Keratinocyte (primary cell): ENCODE measurements at regions not wholly inside any gene's neighbourhood (a gene's known extent, or its start where the extent isn't known, plus 50 kb on each side); places are given as distances from the start of the nearest gene placed in this dataset.

Experiments used
- DNase-seq: peaks from one replicate; pipeline ENCODE4 v3.0.0-alpha.2; 2011; ENCODE audit warnings: low read depth, missing footprints, low spot score
- FAIRE-seq: peaks from 2 replicates; lab custom pipeline; 2011; peaks lifted over from hg19 to GRCh38; lab: Jason Lieb, UNC
- H2AFZ ChIP-seq: 2 replicates; pipeline ENCODE4 v1.6.0; 2012; ENCODE audit warnings: low read length, control low read depth, inconsistent platforms; ENCODE audit not compliant: control insufficient read depth
- H3K27ac ChIP-seq: 2 replicates; pipeline ENCODE4 v1.5.1; 2011; ENCODE audit warnings: low read length; ENCODE audit not compliant: control insufficient read depth, insufficient read depth
- H3K27me3 ChIP-seq: 3 replicates; pipeline ENCODE4 v1.6.0; 2011; ENCODE audit warnings: low read length; ENCODE audit not compliant: control insufficient read depth, insufficient read depth; ENCODE audit errors: extremely low read depth
- H3K36me3 ChIP-seq, 2 experiments: 2 replicates in 1 of 2; 3 replicates in 1 of 2; pipeline ENCODE4 v1.5.1; 2011; ENCODE audit warnings: low read length in 2 of 2, mild to moderate bottlenecking in 1 of 2; ENCODE audit not compliant: control insufficient read depth in 2 of 2, insufficient read depth in 2 of 2; ENCODE audit errors: extremely low read depth in 1 of 2
- H3K4me1 ChIP-seq: 3 replicates; pipeline ENCODE4 v1.5.1; 2011; ENCODE audit warnings: low read length; ENCODE audit not compliant: control insufficient read depth, insufficient read depth; ENCODE audit errors: extremely low read depth
- H3K4me2 ChIP-seq: 3 replicates; pipeline ENCODE4 v1.6.0; 2011; ENCODE audit warnings: low read depth, low read length; ENCODE audit not compliant: control insufficient read depth, insufficient read depth; ENCODE audit errors: extremely low read depth
- H3K4me3 ChIP-seq, 3 experiments: fragments of 200-600 bp in 1 of 3; sonication (generic) in 1 of 3; 2 replicates in 2 of 3; 3 replicates in 1 of 3; pipeline ENCODE4 v1.5.1; 2011 to 2016; ENCODE audit warnings: low read length in 3 of 3, mild to moderate bottlenecking in 3 of 3, control low read depth in 2 of 3, inconsistent platforms in 1 of 3, low read depth in 1 of 3, mixed read lengths in 1 of 3, mixed run types in 1 of 3, moderate library complexity in 1 of 3; ENCODE audit not compliant: control insufficient read depth in 2 of 3, insufficient read depth in 2 of 3; ENCODE audit errors: extremely low read depth in 1 of 3
- H3K79me2 ChIP-seq: 2 replicates; pipeline ENCODE4 v1.6.0; 2012; ENCODE audit warnings: low read length; ENCODE audit not compliant: control insufficient read depth, insufficient read depth
- H3K9ac ChIP-seq: 3 replicates; pipeline ENCODE4 v1.6.0; 2011; ENCODE audit warnings: low read length; ENCODE audit not compliant: control insufficient read depth, insufficient read depth; ENCODE audit errors: extremely low read depth
- H3K9me1 ChIP-seq: 3 replicates; pipeline ENCODE4 v1.6.0; 2011; ENCODE audit warnings: low read length; ENCODE audit not compliant: control insufficient read depth, insufficient read depth; ENCODE audit errors: extremely low read depth
- H3K9me3 ChIP-seq: 2 replicates; pipeline ENCODE4 v1.5.1; 2012; ENCODE audit warnings: low read depth, low read length; ENCODE audit not compliant: control insufficient read depth
- H4K20me1 ChIP-seq: 3 replicates; pipeline ENCODE4 v1.6.0; 2011; ENCODE audit warnings: low read length; ENCODE audit not compliant: control insufficient read depth, insufficient read depth; ENCODE audit errors: extremely low read depth
- CTCF ChIP-seq, 3 experiments: IDR thresholded peaks in 1 of 3; conservative IDR thresholded peaks in 1 of 3; optimal IDR thresholded peaks in 1 of 3; 2 replicates in 2 of 3; 3 replicates in 1 of 3; pipeline versions ENCODE3 to v1.5.1; 2011; ENCODE audit warnings: low read length in 3 of 3, mild to moderate bottlenecking in 3 of 3, moderate library complexity in 2 of 3, control low read depth in 1 of 3, inconsistent platforms in 1 of 3; ENCODE audit not compliant: insufficient read depth in 2 of 3; ENCODE audit errors: extremely low read depth in 1 of 3
- EZH2 ChIP-seq: IDR thresholded peaks from one replicate; pipeline ENCODE4 v1.6.1; 2012; ENCODE audit warnings: inconsistent platforms, mild to moderate bottlenecking, low read length, moderate library complexity
- dilution Hi-C: fragments of 300-500 bp; cut with MboI; formaldehyde crosslinking; loops from one replicate; pipeline ENCODE4 v1.7.0; 2020; ENCODE audit warnings: low sequenced_read_pairs; ENCODE audit not compliant: extremely low pct_ligation_motif_present

GRCh38 chr13:88000787-88001186, 329.6 kb downstream of the SLITRK5 start:
- H3K4me3 ChIP-seq = no peak overlapping the region
- no peak for FAIRE-seq

GRCh38 chr13:88005188-88005587, 334.0 kb downstream of the SLITRK5 start:
- H2AFZ ChIP-seq = no peak overlapping the region
- H3K4me3 ChIP-seq = no peak overlapping the region
- no peaks in the 10 kb centered on the region for H3K36me3 ChIP-seq
- no peaks in the 10 kb centered on the region for H3K9me3 ChIP-seq
- no peak overlapping the region for H3K27ac ChIP-seq
- H3K4me2 ChIP-seq = no peak overlapping the region
- H4K20me1 ChIP-seq = no peaks in the 10 kb centered on the region
- H3K79me2 ChIP-seq = no peaks in the 10 kb centered on the region
- dilution Hi-C loops = no loop called here
- DNase-seq = no peak
- H3K9ac ChIP-seq = no peak overlapping the region
- no peak for FAIRE-seq
- no peak for TF ChIP-seq CTCF (optimal IDR thresholded peaks at IDR 0.05 in 1 of 3, IDR thresholded peaks at IDR 0.05 in 1 of 3, conservative IDR thresholded peaks at IDR 0.05 in 1 of 3; ENCODE audit: extremely low read depth in 1 of 3, insufficient read depth in 2 of 3, low read length in 3 of 3)
- no peak for TF ChIP-seq EZH2
- H3K9me1 ChIP-seq = no peaks in the 10 kb centered on the region
- no peaks in the 10 kb centered on the region for H3K27me3 ChIP-seq
- no peaks in the 10 kb centered on the region for H3K4me1 ChIP-seq

More at GRCh38 chr13:88000787-88001186, 329.6 kb downstream of the SLITRK5 start:
- no peak overlapping the region for H2AFZ ChIP-seq
- H3K79me2 ChIP-seq = no peaks in the 10 kb centered on the region
- H3K9ac ChIP-seq = no peak overlapping the region
- no peak overlapping the region for H3K4me2 ChIP-seq
- peaks cover 2% of the 10 kb centered on the region for H3K9me3 ChIP-seq
- no peaks in the 10 kb centered on the region for H3K27me3 ChIP-seq
- H3K27ac ChIP-seq = no peak overlapping the region
- dilution Hi-C loops = no loop called here
- H3K4me1 ChIP-seq = peaks cover 7% of the 10 kb centered on the region
- no peak for DNase-seq
- H3K36me3 ChIP-seq = no peaks in the 10 kb centered on the region
- H4K20me1 ChIP-seq = no peaks in the 10 kb centered on the region
- no peaks in the 10 kb centered on the region for H3K9me1 ChIP-seq
- TF ChIP-seq EZH2 (no peak), CTCF (optimal IDR thresholded peaks at IDR 0.05 in 1 of 3, IDR thresholded peaks at IDR 0.05 in 1 of 3, conservative IDR thresholded peaks at IDR 0.05 in 1 of 3; ENCODE audit: extremely low read depth in 1 of 3, insufficient read depth in 2 of 3, low read length in 3 of 3) (no peak)
